ENCODE measurements at regions not wholly inside any gene's neighbourhood (a gene's known extent, or its start where the extent isn't known, plus 50 kb on each side); places are given as distances from the start of the nearest gene placed in this dataset.

- Histone ChIP-seq H3K9me3 (no peaks in the 10 kb centered on the region), H3K27me3 (replicated peaks; ENCODE audit: control insufficient read depth, insufficient read depth, low read length) (no peaks in the 10 kb centered on the region), H3K4me3 (ENCODE audit: low read depth, low read length) (no peak overlapping the region), H3K4me1 (no peaks in the 10 kb centered on the region), H3K36me3 (ENCODE audit: control insufficient read depth, insufficient read depth, low read length) (no peaks in the 10 kb centered on the region)
- intact Hi-C loops (cut with micrococcal nuclease; ENCODE audit: unreplicated experiment): no loop called here
- TF ChIP-seq CTCF (IDR thresholded peaks at IDR 0.05; ENCODE audit: insufficient read depth in 1 of 2, low read depth in 1 of 2, low read length in 1 of 2, severe bottlenecking in 1 of 2, unreplicated experiment in 1 of 2): no peak
- no TSS peak for BruUV-seq (replicated peaks)
- Mint-ChIP-seq H3K27ac (ENCODE audit: unreplicated experiment) (no peak overlapping the region), H3K27me3 (ENCODE audit: insufficient read depth, unreplicated experiment) (no peaks in the 10 kb centered on the region), H3K4me1 (ENCODE audit: low read depth, unreplicated experiment) (peaks cover 27% of the 10 kb centered on the region), H3K36me3 (ENCODE audit: insufficient read depth, unreplicated experiment) (peaks cover 6% of the 10 kb centered on the region), H3K9me3 (ENCODE audit: unreplicated experiment) (no peaks in the 10 kb centered on the region), H3K4me3 (ENCODE audit: unreplicated experiment) (no peak overlapping the region)
- ChIA-PET POLR2A (interaction anchor here (0.6 kb wide), 1 partner anchor 53 kb away, joined by 4 read pairs; no protein-coding TSS in a partner anchor), CTCF (no interaction called here)
- no peak for DNase-seq
Measured at GRCh38 chr9:107630156-107630555, 140.6 kb upstream of the KLF4 start.

- TF ChIP-seq CTCF (IDR thresholded peaks at IDR 0.05; ENCODE audit: insufficient read depth in 1 of 2, low read depth in 1 of 2, low read length in 1 of 2, severe bottlenecking in 1 of 2, unreplicated experiment in 1 of 2): no peak
- no TSS peak for BruUV-seq (replicated peaks)
- H3K9me3 Mint-ChIP-seq (ENCODE audit: unreplicated experiment): no peaks in the 10 kb centered on the region
- H3K4me3 Mint-ChIP-seq (ENCODE audit: unreplicated experiment): no peak overlapping the region
- no peaks in the 10 kb centered on the region for H3K36me3 ChIP-seq (ENCODE audit: control insufficient read depth, insufficient read depth, low read length)
- H3K27ac Mint-ChIP-seq (ENCODE audit: unreplicated experiment): no peak overlapping the region
- no peak overlapping the region for H3K4me3 ChIP-seq (ENCODE audit: low read depth, low read length)
- ChIA-PET CTCF (no interaction called here), POLR2A (no interaction called here)
- peaks cover 22% of the 10 kb centered on the region for H3K4me1 Mint-ChIP-seq (ENCODE audit: low read depth, unreplicated experiment)
- peaks cover 6% of the 10 kb centered on the region for H3K36me3 Mint-ChIP-seq (ENCODE audit: insufficient read depth, unreplicated experiment)
- intact Hi-C loops (cut with micrococcal nuclease; ENCODE audit: unreplicated experiment): no loop called here
- no peaks in the 10 kb centered on the region for H3K27me3 Mint-ChIP-seq (ENCODE audit: insufficient read depth, unreplicated experiment)
- no peaks in the 10 kb centered on the region for H3K4me1 ChIP-seq
- no peak for DNase-seq
- no peaks in the 10 kb centered on the region for H3K27me3 ChIP-seq (replicated peaks; ENCODE audit: control insufficient read depth, insufficient read depth, low read length)
- no peaks in the 10 kb centered on the region for H3K9me3 ChIP-seq
Measured at GRCh38 chr9:107628444-107628843, 138.9 kb upstream of the KLF4 start.

- H3K4me3 Mint-ChIP-seq (ENCODE audit: unreplicated experiment): no peak overlapping the region
- H3K4me3 ChIP-seq (ENCODE audit: low read depth, low read length): no peak overlapping the region
Measured at GRCh38 chr9:107627781-107628180, 138.2 kb upstream of the KLF4 start.

More at GRCh38 chr9:107627781-107628180, 138.2 kb upstream of the KLF4 start:
- H3K27ac Mint-ChIP-seq (ENCODE audit: unreplicated experiment): no peak overlapping the region
- no TSS peak for BruUV-seq (replicated peaks)
- intact Hi-C loops (cut with micrococcal nuclease; ENCODE audit: unreplicated experiment): no loop called here
- no peaks in the 10 kb centered on the region for H3K27me3 ChIP-seq (replicated peaks; ENCODE audit: control insufficient read depth, insufficient read depth, low read length)
- H3K9me3 ChIP-seq: no peaks in the 10 kb centered on the region
- peaks cover 6% of the 10 kb centered on the region for H3K36me3 Mint-ChIP-seq (ENCODE audit: insufficient read depth, unreplicated experiment)
- ChIA-PET CTCF (no interaction called here), POLR2A (no interaction called here)
- no peaks in the 10 kb centered on the region for H3K36me3 ChIP-seq (ENCODE audit: control insufficient read depth, insufficient read depth, low read length)
- TF ChIP-seq CTCF (IDR thresholded peaks at IDR 0.05; ENCODE audit: insufficient read depth in 1 of 2, low read depth in 1 of 2, low read length in 1 of 2, severe bottlenecking in 1 of 2, unreplicated experiment in 1 of 2): no peak
- H3K4me1 Mint-ChIP-seq (ENCODE audit: low read depth, unreplicated experiment): peaks cover 19% of the 10 kb centered on the region
- no peak for DNase-seq
- H3K9me3 Mint-ChIP-seq (ENCODE audit: unreplicated experiment): no peaks in the 10 kb centered on the region
- H3K27me3 Mint-ChIP-seq (ENCODE audit: insufficient read depth, unreplicated experiment): no peaks in the 10 kb centered on the region
- H3K4me1 ChIP-seq: no peaks in the 10 kb centered on the region

All from Caco-2 (cell line).